GOT3 (cell line): ENCODE measurements at regions not wholly inside any gene's neighbourhood (a gene's known extent, or its start where the extent isn't known, plus 50 kb on each side); places are given as distances from the start of the nearest gene placed in this dataset.

Experiments
- DNase-seq: peaks from one replicate; lab custom pipeline; 2025; ENCODE audit warnings: mixed read lengths; lab: John Stamatoyannopoulos, UW

GRCh38 chr5:115402822-115403577 is 106.5 kb upstream of the CCDC112 start:
- DNase-seq = no peak

- no peak for DNase-seq
Measured at GRCh38 chr5:115402092-115402491, 105.6 kb upstream of the CCDC112 start.

GRCh38 chr5:115398719-115399118 is 102.3 kb upstream of the CCDC112 start:
- DNase-seq = no peak

- no peak for DNase-seq
Measured at GRCh38 chr5:115396688-115397087, 100.2 kb upstream of the CCDC112 start.

GRCh38 chr5:115396081-115396480 is 99.6 kb upstream of the CCDC112 start:
- no peak for DNase-seq

GRCh38 chr5:115394531-115394930 is 98.1 kb upstream of the CCDC112 start:
- no peak for DNase-seq

- DNase-seq = no peak
Measured at GRCh38 chr5:115393239-115393638, 96.8 kb upstream of the CCDC112 start.

- no peak for DNase-seq
Measured at GRCh38 chr5:115392611-115393010, 96.2 kb upstream of the CCDC112 start.

GRCh38 chr5:115391780-115392179 is 95.3 kb upstream of the CCDC112 start:
- no peak for DNase-seq

- DNase-seq = no peak
Measured at GRCh38 chr5:115389799-115390382, 93.4 kb upstream of the CCDC112 start.

- no peak for DNase-seq
Measured at GRCh38 chr5:115389034-115389798, 92.8 kb upstream of the CCDC112 start.

- DNase-seq = no peak
Measured at GRCh38 chr5:115388240-115388639, 91.8 kb upstream of the CCDC112 start.

GRCh38 chr5:115387816-115388215 is 91.4 kb upstream of the CCDC112 start:
- DNase-seq = no peak

- no peak for DNase-seq
Measured at GRCh38 chr5:115386657-115387056, 90.2 kb upstream of the CCDC112 start.

- DNase-seq = no peak
Measured at GRCh38 chr5:115384587-115385375, 88.3 kb upstream of the CCDC112 start.

GRCh38 chr5:115382989-115383388 is 86.5 kb upstream of the CCDC112 start:
- no peak for DNase-seq

- DNase-seq = no peak
Measured at GRCh38 chr5:115381911-115382662, 85.6 kb upstream of the CCDC112 start.

GRCh38 chr5:115379622-115380344 is 83.3 kb upstream of the CCDC112 start:
- DNase-seq = no peak

GRCh38 chr5:115378754-115379153 is 82.3 kb upstream of the CCDC112 start:
- DNase-seq = no peak

GRCh38 chr5:115377468-115378217 is 81.2 kb upstream of the CCDC112 start:
- DNase-seq = no peak
